GM18868 (cell line): ENCODE measurements at regions not wholly inside any gene's neighbourhood (a gene's known extent, or its start where the extent isn't known, plus 50 kb on each side); places are given as distances from the start of the nearest gene placed in this dataset.
"Not testable (repeated sequence)": the region's sequence is repeated elsewhere in the genome, so short reads cannot be mapped to it uniquely, and the experiment has no call there.

Experiments
- ATAC-seq: cut with Tn5 transposase; IDR thresholded peaks from one replicate; pipeline ENCODE4 v1.9.1; 2021; ENCODE audit warnings: mild to moderate bottlenecking, moderate library complexity; ENCODE audit not compliant: unreplicated experiment

DNA sequence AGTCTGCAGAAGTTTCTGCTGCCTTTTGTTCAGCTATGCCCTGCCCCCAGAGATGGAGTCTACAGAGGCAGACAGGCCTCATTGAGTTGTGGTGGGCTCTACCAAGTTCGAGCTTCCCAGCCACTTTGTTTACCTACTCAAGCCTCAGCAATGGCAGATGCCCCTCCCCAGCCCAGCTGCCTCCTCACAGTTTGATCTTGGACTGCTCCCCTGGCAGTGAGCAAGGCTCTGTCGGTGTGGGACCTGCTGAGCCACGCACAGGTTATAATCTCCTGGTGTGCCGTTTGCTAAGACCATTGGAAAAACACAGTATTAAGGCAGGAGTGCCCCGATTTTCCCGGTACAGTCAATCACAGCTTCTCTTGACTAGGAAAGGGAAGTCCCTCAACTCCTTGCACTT, 221.0 kb upstream of the CNTNAP5 start:
- ATAC-seq = not testable (repeated sequence)

GRCh38 chr2:123805746-123806145, 219.3 kb upstream of the CNTNAP5 start:
- not testable (repeated sequence) for ATAC-seq

DNA sequence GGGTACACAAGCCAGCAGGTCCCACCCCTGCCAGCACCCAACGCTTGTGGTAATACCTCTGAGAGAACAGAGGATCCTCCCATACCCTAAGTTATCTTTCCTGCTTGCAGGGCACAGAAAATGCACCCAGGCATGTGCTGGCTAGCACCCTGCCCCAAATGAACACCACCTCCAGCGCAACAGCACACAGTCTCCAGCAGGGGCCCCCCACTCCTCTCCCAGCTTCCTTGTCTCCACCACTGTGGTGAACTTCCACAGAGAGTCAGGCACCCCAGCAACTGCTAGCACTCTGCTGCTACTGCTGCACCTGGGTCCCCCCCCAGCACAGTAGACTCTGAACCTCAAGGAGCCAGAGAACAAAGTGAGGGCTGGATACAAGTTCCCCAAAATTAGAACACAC, 216.8 kb upstream of the CNTNAP5 start:
- ATAC-seq = no peak

DNA sequence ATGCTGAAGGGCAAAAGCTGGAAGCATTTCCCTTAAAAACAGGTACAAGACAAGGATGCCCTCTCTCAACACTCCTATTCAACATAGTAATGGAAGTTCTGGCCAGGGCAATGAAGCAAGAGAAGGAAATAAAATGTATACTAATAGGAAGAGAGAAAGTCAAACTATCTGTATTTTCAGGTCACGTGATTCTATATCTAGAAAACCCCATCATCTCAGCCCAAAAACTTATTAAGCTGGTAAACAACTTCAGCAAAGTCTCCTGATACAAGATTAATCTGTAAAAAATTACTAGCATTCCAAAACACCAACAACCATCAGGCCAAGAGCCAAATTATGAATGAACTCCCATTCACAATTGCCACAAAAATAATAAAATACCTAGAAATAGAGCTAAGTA, 213.2 kb upstream of the CNTNAP5 start:
- no peak for ATAC-seq

GRCh38 chr2:123816203-123816602, 208.9 kb upstream of the CNTNAP5 start:
- ATAC-seq = no peak

- ATAC-seq = no peak
Measured at GRCh38 chr2:123816928-123817327, 208.2 kb upstream of the CNTNAP5 start.

DNA sequence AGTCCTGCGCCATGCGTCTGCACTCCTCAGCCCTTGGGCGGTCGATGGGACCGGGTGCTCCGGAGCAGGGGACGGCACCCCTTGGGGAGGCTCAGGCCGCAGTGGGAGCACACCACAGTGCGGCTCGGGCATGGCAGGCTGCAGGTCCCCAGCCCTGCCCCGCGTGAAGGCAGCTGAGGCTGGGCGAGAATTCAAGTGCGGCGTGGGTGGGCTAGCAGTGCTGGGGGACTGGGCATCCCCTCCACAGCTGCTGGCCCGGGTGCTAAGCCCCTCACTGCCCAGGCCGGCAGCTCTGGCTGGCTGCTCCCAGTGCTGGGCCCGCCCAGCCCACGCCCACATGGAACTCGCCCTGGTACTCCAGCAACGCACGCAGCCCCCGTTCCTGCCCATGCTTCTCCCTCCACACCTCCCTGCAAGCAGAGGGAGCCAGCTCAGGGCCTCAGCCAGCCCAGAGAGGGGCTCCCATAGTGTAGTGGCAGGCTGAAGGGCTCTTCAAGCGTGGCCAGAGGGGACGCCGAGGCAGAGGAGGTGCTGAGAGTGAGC, 198.3 kb upstream of the CNTNAP5 start:
- ATAC-seq = no peak

DNA sequence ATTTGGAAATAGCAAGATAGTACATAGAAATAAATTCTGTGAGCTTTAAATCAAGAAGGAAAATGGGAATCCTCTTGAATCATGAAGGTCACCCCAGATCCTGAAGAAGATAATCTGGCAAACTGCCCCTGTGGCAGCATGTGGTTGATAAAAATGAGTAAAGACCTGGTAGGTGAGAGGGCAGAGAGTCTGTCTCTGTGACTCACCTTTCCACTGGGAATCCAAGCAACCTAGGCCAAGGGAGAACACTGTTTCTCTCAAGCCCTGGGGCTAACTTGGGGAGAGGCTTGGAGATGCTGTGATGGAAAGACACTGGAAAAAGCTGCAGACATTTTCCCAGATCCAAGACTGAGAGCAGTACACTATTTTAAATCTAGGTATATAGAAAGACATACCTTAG, 185.8 kb upstream of the CNTNAP5 start:
- ATAC-seq = no peak

DNA sequence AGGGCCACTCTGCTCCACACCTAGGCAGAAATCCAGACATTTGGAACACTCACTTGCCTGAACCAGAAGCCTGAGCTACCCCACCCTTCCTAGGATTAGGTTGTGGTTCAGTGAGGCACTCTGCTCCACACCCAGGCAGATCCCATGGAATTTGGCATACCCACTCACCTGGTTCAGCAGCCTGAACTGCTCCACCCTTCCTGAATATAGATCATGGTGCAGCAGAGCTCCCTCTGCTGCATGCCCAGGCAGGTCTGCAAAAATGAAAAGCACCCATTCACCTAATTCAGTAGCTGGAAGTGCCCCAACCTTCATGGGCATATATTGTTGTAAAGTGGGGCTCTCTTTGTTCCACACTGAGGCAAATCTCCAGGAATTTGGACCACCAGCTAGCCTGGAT, 185.1 kb upstream of the CNTNAP5 start:
- ATAC-seq = no peak

- no peak for ATAC-seq
Measured at GRCh38 chr2:123840574-123840973, 184.5 kb upstream of the CNTNAP5 start.

- ATAC-seq = no peak
Measured at GRCh38 chr2:123851281-123851680, 173.8 kb upstream of the CNTNAP5 start.

DNA sequence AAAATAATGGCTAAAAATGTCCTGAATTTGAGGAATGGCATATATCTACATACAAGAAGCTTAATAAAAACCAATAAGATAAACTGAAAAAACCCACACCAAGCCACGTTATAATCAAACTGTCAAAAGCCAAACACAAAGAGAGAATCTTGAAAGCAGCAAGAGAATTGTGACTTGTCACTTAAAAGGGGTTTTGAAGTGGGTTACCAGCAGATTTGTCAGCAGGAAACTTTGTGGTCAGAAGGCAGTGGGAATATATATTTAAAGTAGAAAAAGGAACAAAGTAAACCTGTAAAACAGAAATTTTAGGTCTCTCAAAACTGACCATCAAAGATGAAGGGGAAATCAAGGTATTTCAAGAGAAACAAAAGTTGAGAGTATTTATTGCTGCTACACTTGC, 171.9 kb upstream of the CNTNAP5 start:
- ATAC-seq = no peak

DNA sequence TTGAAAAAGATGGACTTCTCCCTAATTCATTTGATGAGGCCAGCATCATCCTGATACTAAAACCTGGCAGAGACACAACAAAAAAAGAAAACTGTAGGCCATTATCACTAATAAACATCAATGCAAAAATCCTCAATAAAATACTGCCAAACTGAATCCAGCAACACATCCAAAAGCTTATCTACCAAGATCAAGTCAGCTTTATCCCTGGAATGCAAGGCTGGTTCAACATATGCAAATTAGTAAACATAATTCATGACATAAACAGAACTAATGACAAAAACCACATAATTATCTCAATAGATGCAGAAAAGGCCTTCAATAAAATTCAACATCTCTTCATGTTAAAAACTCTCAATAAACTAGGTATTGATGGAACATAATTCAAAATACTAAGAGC, 166.1 kb upstream of the CNTNAP5 start:
- not testable (repeated sequence) for ATAC-seq

- no peak for ATAC-seq
Measured at GRCh38 chr2:123864416-123864815, 160.7 kb upstream of the CNTNAP5 start.

DNA sequence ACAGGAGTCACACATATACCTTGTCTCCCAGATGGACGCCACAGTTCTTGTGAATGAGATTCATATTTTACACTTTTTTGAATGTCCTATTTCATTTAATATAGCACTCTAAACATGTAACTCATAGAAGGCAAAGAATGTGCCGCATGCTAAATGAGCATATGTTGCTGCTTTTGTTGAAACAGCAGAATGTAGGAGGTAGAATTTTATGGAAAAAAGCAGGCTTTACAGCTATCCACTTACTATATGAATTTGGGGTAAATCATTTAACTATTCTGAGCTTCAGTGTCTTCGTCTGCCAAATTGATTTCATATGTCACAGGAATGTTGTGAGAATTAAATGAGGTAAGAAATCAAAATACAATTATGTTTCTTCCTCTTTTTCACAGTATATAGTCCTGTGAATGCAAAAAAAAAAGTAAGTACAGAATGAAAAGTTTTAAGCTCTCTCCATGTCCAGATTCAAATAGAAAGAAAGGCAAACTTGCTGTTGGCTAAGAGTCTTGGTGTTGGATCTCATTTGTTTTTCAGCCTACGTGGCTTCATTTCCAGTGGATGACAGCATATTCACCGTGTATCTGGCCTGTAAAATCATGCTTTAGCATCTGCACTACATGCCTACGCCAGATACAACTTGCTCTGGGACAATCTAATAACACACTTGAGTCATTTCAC, 154.7 kb upstream of the CNTNAP5 start:
- no peak for ATAC-seq

- no peak for ATAC-seq
Measured at GRCh38 chr2:123870881-123871276, 154.2 kb upstream of the CNTNAP5 start.

DNA sequence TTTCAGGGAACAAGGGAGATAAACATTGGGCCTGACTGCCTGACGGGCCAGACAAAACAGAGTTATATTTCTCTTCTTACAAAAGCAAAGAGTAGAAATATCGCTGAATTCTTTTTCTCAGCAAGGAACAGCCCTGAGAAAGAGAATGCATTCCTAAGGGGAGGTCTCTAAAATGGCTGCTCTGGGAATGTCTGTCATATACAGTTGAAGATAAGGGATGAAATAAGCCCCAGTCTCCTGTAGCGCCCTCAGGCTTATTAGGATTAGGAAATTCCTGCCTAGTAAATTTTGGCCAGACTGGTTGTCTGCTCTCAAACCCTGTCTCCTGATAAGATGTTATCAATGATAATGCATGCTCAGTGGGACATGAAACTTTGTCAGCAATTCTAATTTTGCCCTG, 134.9 kb upstream of the CNTNAP5 start:
- ATAC-seq = no peak

DNA sequence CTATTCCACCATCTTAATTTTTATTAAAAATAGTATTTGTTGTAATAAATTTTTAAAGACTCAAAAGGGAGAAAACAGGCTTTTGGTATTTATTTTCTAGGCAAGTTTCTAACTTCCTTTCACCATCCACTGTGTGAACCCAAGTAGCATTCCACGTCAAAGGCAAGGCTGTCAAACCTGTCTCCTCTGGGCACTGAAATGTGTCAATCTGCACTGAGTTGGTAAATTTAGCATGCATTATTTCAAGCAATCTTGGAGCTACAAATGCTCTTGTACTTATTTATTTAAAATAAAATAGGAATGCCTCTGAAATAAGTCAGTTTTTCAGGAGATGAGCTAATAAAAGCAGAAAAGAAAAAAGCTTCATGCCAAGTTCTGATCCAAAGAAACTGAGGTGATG, 130.9 kb upstream of the CNTNAP5 start:
- ATAC-seq = no peak

DNA sequence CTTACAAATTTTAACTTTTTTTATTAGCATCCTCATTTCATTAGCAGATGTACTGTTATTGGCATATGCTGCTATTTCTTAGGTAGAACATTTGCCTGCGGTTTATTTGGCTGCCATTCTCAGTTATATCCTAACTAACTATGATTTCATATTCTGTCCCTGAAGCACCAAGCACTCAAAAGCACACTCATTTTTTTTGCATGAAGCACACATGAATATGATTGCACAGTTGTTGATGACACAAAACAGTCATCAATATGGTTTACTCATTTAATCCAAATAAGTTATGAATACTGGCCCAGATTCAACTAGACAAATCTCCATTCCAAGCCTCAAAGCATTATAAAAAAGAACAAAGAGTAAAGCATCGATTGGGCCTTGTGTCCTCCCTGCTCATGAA, 129.4 kb upstream of the CNTNAP5 start:
- ATAC-seq = no peak

GRCh38 chr2:123901256-123901655, 123.8 kb upstream of the CNTNAP5 start:
- ATAC-seq = no peak

GRCh38 chr2:123906361-123906760, 118.7 kb upstream of the CNTNAP5 start:
- ATAC-seq = no peak

- no peak for ATAC-seq
Measured at GRCh38 chr2:123908522-123908921, 116.6 kb upstream of the CNTNAP5 start.

- ATAC-seq = no peak
Measured at GRCh38 chr2:123912171-123912570, 112.9 kb upstream of the CNTNAP5 start.
